Pancreas (tissue), 10 donors: ENCODE measurements at regions not wholly inside any gene's neighbourhood (a gene's known extent, or its start where the extent isn't known, plus 50 kb on each side); places are given as distances from the start of the nearest gene placed in this dataset.
A peak's percentile ranks its signal among the peaks of the same experiment; 100 is the strongest.

Source experiments
- ATAC-seq, 4 donors: fragments of 200-7000 bp; cut with Tn5 transposase; one replicate each; pipeline versions ENCODE4 v1.8.0 to v1.9.1; 2020; ENCODE audit warnings: mild to moderate bottlenecking in 4 of 4, moderate library complexity in 4 of 4
- DNase-seq, 6 donors: peaks; one replicate each; pipeline ENCODE4 v3.0.0-alpha.2; 2020
- FAIRE-seq: peaks from 2 replicates; lab custom pipeline; 2012; peaks lifted over from hg19 to GRCh38; lab: Jason Lieb, UNC
- H3K27ac ChIP-seq, 4 donors: fragments of 200-600 bp; sonication (generic); 1 replicate in 3 of 4; 2 replicates in 1 of 4; pipeline versions ENCODE4 v1.5.0 to v1.8.0; 2020
- H3K27me3 ChIP-seq, 4 donors: fragments of 200-600 bp; one replicate each; pipeline ENCODE4 v1.8.0; 2021
- H3K36me3 ChIP-seq, 3 donors: fragments of 200-600 bp; sonication (generic) in 1 of 3; one replicate each; pipeline versions ENCODE4 v1.5.0 to v1.8.0; 2020 to 2021
- H3K4me1 ChIP-seq, 3 donors: fragments of 200-600 bp; one replicate each; pipeline ENCODE4 v1.8.0; 2021
- H3K4me3 ChIP-seq, 4 donors: fragments of 200-600 bp; sonication (generic) in 2 of 4; one replicate each; pipeline versions ENCODE4 v1.5.0 to v1.8.0; 2020 to 2021
- H3K9me3 ChIP-seq, 4 donors: fragments of 200-600 bp; one replicate each; pipeline ENCODE4 v1.8.0; 2021
- CTCF ChIP-seq, 4 donors: fragments of 200-600 bp; sonication (generic) in 3 of 4; IDR thresholded peaks; one replicate each; pipeline versions ENCODE4 v1.5.0 to v1.8.0; 2021; ENCODE audit warnings: antibody characterized with exemption in 4 of 4
- WGBS, 2 donors: extraction: QIAGEN DNeasy Blood & Tissue Kit; methylation state at CpG; one replicate each; pipeline ENCODE4 v1.1.7; 2013; 5-methylcytosine and 5-hydroxymethylcytosine counted together
- intact Hi-C, 3 donors: fragments of 100-400 bp; cut with DNase I; formaldehyde crosslinking; loops; one replicate each; pipeline versions ENCODE4 v1.11.1 to v1.14.2; 2022
- donor health status: healthy with polysubstance abuse.
- donor health status: DM: no; HTN: no; CAD: no; lungs with moderate emphysema.
- donor health status: DM: no; HTN: no; CAD: no.
- donor health status: control.
- donor health status: control.
- donor health status: Bipolar disorder and iron deficiency.
- donor health status: DM: yes; HTN: yes; CAD: no.
- donor health status: DM: no; HTN: no; CAD: no.
- donor health status: DM: no; HTN: no; CAD: no.
- donor health status: DM: yes; HTN: yes; CAD: no.

DNA sequence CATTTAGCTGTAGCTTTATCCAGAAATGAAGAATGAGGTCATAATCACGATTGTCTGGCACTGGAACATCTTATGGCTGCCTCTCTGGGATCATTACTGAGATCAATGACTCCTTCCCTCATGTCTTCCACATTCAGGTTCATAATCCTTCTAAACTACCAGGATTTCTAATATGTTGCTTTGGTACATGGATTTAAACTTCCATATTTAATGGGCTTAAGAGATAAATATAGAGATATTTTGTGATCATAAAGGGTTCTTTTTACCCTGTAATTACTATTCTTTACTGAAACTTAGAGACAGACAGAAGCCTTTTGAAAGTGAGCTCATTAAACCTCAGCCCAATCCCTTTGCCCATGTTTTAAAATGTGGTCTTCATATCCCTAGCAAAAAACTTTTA, 575.4 kb upstream of the ALCAM start:
- 25 to 35% methylated on average over 1 of the region's 1 CpG for WGBS, 2 donors
- Histone ChIP-seq H3K4me3 (no peak overlapping the region), H3K9me3 (no peaks in the 10 kb centered on the region), H3K4me1 (no peaks in the 10 kb centered on the region), H3K36me3 (no peaks in the 10 kb centered on the region), H3K27ac (no peak overlapping the region), H3K27me3 (no peaks in the 10 kb centered on the region)
- no peak for DNase-seq
- TF ChIP-seq CTCF (IDR thresholded peaks at IDR 0.05) = no peak
- ATAC-seq = no peak
- FAIRE-seq = no peak
- intact Hi-C loops = no loop called here

- H3K36me3 ChIP-seq = no peaks in the 10 kb centered on the region
- FAIRE-seq = no peak
- no peak overlapping the region for H3K27ac ChIP-seq
- intact Hi-C loops = no loop called here
- DNase-seq = no peak
- no peak for ATAC-seq
- H3K9me3 ChIP-seq = no peaks in the 10 kb centered on the region
- H3K4me1 ChIP-seq = no peaks in the 10 kb centered on the region
- no peak for TF ChIP-seq CTCF (IDR thresholded peaks at IDR 0.05)
- no peak overlapping the region for H3K4me3 ChIP-seq
- no peaks in the 10 kb centered on the region for H3K27me3 ChIP-seq
- 89 to 95% methylated on average over 5 of the region's 5 CpGs for WGBS, 2 donors
Measured at GRCh38 chr3:104796556-104796955, 570.2 kb upstream of the ALCAM start.

DNA sequence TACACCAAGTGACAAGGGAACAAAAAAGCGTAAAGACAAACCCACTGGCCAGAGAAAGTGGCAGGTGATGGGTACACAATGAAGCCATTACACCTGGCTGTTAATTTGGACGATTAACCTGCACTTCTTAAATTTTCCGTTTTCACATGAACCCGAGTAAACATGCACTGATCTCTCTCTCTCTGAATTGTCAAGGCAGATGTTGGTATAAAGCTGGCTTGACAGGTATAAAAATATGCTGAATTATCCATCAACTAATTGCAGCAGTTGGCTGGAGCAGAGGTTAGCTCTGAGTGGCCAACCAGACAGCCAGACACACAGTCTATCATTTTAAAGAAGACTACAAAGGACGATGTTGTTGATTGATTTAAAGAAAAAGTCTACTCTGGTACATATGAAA, 561.7 kb upstream of the ALCAM start:
- no peak for TF ChIP-seq CTCF (IDR thresholded peaks at IDR 0.05)
- Histone ChIP-seq H3K4me3 (no peak overlapping the region), H3K9me3 (no peaks in the 10 kb centered on the region), H3K27ac (no peak overlapping the region), H3K27me3 (no peaks in the 10 kb centered on the region), H3K36me3 (no peaks in the 10 kb centered on the region), H3K4me1 (no peaks in the 10 kb centered on the region)
- DNase-seq = no peak
- peak in 3 of 4 donors; percentile 47 to 81 (median 81) for ATAC-seq
- intact Hi-C loops = no loop called here
- no peak for FAIRE-seq
- 52 to 54% methylated on average over 5 of the region's 5 CpGs for WGBS, 2 donors

GRCh38 chr3:104805508-104805907, 561.2 kb upstream of the ALCAM start:
- no peak for TF ChIP-seq CTCF (IDR thresholded peaks at IDR 0.05)
- Histone ChIP-seq H3K36me3 (no peaks in the 10 kb centered on the region), H3K27ac (no peak overlapping the region), H3K4me1 (peaks cover 0 to 1% (median 0%) of the 10 kb centered on the region in 3 donors), H3K4me3 (no peak overlapping the region), H3K27me3 (no peaks in the 10 kb centered on the region), H3K9me3 (no peaks in the 10 kb centered on the region)
- intact Hi-C loops = no loop called here
- ATAC-seq (peak in 3 of 4 donors; percentile 44 to 67 (median 57)), FAIRE-seq (no peak), DNase-seq (no peak)
- WGBS, 2 donors = 22 to 25% methylated on average over 5 of the region's 5 CpGs

DNA sequence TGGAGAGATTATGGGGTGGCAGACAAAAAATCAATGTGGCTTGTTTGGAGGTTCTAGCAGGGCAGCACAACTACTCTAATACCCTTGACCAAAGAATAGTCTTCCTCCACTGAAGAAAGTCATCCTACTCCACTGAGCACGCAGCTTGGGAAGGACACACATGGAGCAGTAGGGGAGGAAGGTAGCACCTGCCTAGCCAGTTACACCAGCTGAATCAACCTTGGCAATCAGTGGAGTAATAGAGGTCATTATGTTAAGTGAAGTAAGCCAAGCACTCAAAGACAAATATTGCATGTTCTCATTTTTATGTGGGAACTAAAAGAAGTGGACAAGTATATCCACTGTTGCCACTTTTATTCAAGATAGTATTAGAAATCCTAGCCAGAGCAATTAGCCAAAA, 555.8 kb upstream of the ALCAM start:
- Histone ChIP-seq H3K9me3 (no peaks in the 10 kb centered on the region), H3K27ac (no peak overlapping the region), H3K4me3 (no peak overlapping the region), H3K36me3 (no peaks in the 10 kb centered on the region), H3K27me3 (no peaks in the 10 kb centered on the region), H3K4me1 (peaks cover 0 to 4% (median 0%) of the 10 kb centered on the region in 3 donors)
- FAIRE-seq (no peak), ATAC-seq (peak; percentile 71 to 98 (median 88)), DNase-seq (peak in 4 of 6 donors; percentile 21 to 38 (median 34))
- intact Hi-C loops = no loop called here
- TF ChIP-seq CTCF (IDR thresholded peaks at IDR 0.05) = no peak
- WGBS, 2 donors = 33 to 38% methylated on average over 1 of the region's 1 CpG
